ENCODE measurements at regions not wholly inside any gene's neighbourhood (a gene's known extent, or its start where the extent isn't known, plus 50 kb on each side); places are given as distances from the start of the nearest gene placed in this dataset.
A peak's percentile ranks its signal among the peaks of the same experiment; 100 is the strongest.

GRCh38 chr4:140312100-140312499 is 61.3 kb upstream of the SCOC start:
- no peak overlapping the region for H3K4me3 ChIP-seq (ENCODE audit: low read length in 3 of 3)
- no peaks in the 10 kb centered on the region for H3K9me3 ChIP-seq (ENCODE audit: control insufficient read depth in 2 of 3, insufficient read depth in 1 of 3, low read length in 3 of 3)
- FAIRE-seq (no peak), DNase-seq (peak in 1 of 5 donors; percentile 20)
- no peaks in the 10 kb centered on the region for H3K27me3 ChIP-seq (ENCODE audit: control insufficient read depth, insufficient read depth, low read length)
- no peak overlapping the region for H3K27ac ChIP-seq (ENCODE audit: low read depth in 2 of 2, low read length in 2 of 2)
- TF ChIP-seq, protein P1, sequence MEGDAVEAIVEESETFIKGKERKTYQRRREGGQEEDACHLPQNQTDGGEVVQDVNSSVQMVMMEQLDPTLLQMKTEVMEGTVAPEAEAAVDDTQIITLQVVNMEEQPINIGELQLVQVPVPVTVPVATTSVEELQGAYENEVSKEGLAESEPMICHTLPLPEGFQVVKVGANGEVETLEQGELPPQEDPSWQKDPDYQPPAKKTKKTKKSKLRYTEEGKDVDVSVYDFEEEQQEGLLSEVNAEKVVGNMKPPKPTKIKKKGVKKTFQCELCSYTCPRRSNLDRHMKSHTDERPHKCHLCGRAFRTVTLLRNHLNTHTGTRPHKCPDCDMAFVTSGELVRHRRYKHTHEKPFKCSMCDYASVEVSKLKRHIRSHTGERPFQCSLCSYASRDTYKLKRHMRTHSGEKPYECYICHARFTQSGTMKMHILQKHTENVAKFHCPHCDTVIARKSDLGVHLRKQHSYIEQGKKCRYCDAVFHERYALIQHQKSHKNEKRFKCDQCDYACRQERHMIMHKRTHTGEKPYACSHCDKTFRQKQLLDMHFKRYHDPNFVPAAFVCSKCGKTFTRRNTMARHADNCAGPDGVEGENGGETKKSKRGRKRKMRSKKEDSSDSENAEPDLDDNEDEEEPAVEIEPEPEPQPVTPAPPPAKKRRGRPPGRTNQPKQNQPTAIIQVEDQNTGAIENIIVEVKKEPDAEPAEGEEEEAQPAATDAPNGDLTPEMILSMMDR (IDR thresholded peaks at IDR 0.05; ENCODE audit: borderline replicate concordance, extremely low read depth, insufficient read depth) = no peak
- intact Hi-C loops (cut with DNase I) = no loop called here
- H3K9ac ChIP-seq (ENCODE audit: low read length in 3 of 3) = no peak overlapping the region
- no peaks in the 10 kb centered on the region for H3K4me1 ChIP-seq (ENCODE audit: control insufficient read depth in 2 of 3, insufficient read depth in 2 of 3, low read depth in 1 of 3, low read length in 3 of 3)
- no peaks in the 10 kb centered on the region for H3K36me3 ChIP-seq (ENCODE audit: control insufficient read depth in 2 of 3, insufficient read depth in 3 of 3, low read length in 3 of 3)

- Histone ChIP-seq H3K9ac (ENCODE audit: low read length in 3 of 3) (no peak overlapping the region), H3K27me3 (ENCODE audit: control insufficient read depth, insufficient read depth, low read length) (no peaks in the 10 kb centered on the region), H3K36me3 (ENCODE audit: control insufficient read depth in 2 of 3, insufficient read depth in 3 of 3, low read length in 3 of 3) (no peaks in the 10 kb centered on the region), H3K9me3 (ENCODE audit: control insufficient read depth in 2 of 3, insufficient read depth in 1 of 3, low read length in 3 of 3) (no peaks in the 10 kb centered on the region), H3K27ac (ENCODE audit: low read depth in 2 of 2, low read length in 2 of 2) (no peak overlapping the region), H3K4me3 (ENCODE audit: low read length in 3 of 3) (no peak overlapping the region), H3K4me1 (ENCODE audit: control insufficient read depth in 2 of 3, insufficient read depth in 2 of 3, low read depth in 1 of 3, low read length in 3 of 3) (no peaks in the 10 kb centered on the region)
- intact Hi-C loops (cut with DNase I) = no loop called here
- no peak for FAIRE-seq
- DNase-seq = no peak
- TF ChIP-seq, protein P1 (IDR thresholded peaks at IDR 0.05; ENCODE audit: borderline replicate concordance, extremely low read depth, insufficient read depth) = no peak
Measured at GRCh38 chr4:140311257-140311835, 62.1 kb upstream of the SCOC start.

DNA sequence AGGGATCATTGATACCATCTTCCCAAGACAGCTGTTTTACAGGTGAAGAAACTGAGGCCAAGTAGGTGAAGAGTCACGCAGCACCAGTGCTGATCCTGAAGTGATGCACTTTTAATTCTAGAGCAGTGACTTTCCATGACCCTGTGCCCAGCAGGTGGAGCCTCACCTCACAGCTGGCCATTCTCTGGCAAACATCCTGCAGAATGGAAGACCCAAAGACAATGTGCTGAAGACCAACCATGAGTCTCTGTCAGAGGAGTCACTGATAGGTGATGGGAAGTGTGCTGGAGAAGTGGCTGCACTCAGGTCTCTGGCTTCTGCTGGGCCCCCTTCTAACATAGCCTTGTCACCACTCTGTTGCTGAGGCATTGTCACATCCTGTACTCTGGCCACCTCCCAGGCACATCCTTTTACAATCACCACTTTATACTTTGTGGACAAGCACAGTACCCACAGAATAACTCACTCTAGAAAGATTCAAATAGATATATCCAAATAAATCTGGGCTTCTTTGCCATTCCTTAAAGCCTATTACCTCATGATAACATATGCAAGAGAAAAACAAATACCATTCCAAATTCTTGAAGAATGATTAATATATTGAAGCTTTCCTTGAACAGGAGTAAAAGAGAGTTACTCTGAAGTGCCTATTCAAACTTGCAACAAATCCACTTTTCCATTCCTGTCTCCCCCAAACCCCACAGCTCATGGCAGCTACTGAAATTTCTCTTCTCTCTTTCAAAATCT is 64.1 kb upstream of the SCOC start:
- no peaks in the 10 kb centered on the region for H3K9me3 ChIP-seq (ENCODE audit: control insufficient read depth in 2 of 3, insufficient read depth in 1 of 3, low read length in 3 of 3)
- TF ChIP-seq, protein P1 (IDR thresholded peaks at IDR 0.05; ENCODE audit: borderline replicate concordance, extremely low read depth, insufficient read depth) = no peak
- FAIRE-seq (no peak), DNase-seq (no peak)
- H3K27me3 ChIP-seq (ENCODE audit: control insufficient read depth, insufficient read depth, low read length) = no peaks in the 10 kb centered on the region
- H3K27ac ChIP-seq (ENCODE audit: low read depth in 2 of 2, low read length in 2 of 2) = no peak overlapping the region
- no peak overlapping the region for H3K4me3 ChIP-seq (ENCODE audit: low read length in 3 of 3)
- no peaks in the 10 kb centered on the region for H3K4me1 ChIP-seq (ENCODE audit: control insufficient read depth in 2 of 3, insufficient read depth in 2 of 3, low read depth in 1 of 3, low read length in 3 of 3)
- intact Hi-C loops (cut with DNase I) = no loop called here
- H3K9ac ChIP-seq (ENCODE audit: low read length in 3 of 3) = no peak overlapping the region
- no peaks in the 10 kb centered on the region for H3K36me3 ChIP-seq (ENCODE audit: control insufficient read depth in 2 of 3, insufficient read depth in 3 of 3, low read length in 3 of 3)
